HL-60 (cell line): ENCODE measurements at regions not wholly inside any gene's neighbourhood (a gene's known extent, or its start where the extent isn't known, plus 50 kb on each side); places are given as distances from the start of the nearest gene placed in this dataset.

ENCODE experiments used
- DNase-seq, 2 experiments: peaks; one replicate each; pipeline ENCODE4 v3.0.0-alpha.2; 2010 to 2020; ENCODE audit warnings: low read depth in 1 of 2, low spot score in 1 of 2
- H3K27ac ChIP-seq: fragments of 250-450 bp; sonication (Bioruptor Pico); replicated peaks from 2 replicates; pipeline ENCODE4 v1.5.1; 2020; ENCODE audit warnings: mild to moderate bottlenecking, moderate library complexity
- H3K27me3 ChIP-seq: fragments of 250-450 bp; sonication (Bioruptor Pico); 2 replicates; pipeline ENCODE4 v1.5.1; 2021; ENCODE audit warnings: mild to moderate bottlenecking, moderate library complexity; ENCODE audit not compliant: insufficient read depth, poor library complexity, severe bottlenecking
- H3K4me3 ChIP-seq: replicated peaks from 2 replicates; pipeline ENCODE4 v1.5.1; 2011; ENCODE audit warnings: mild to moderate bottlenecking, control low read depth, low read length; ENCODE audit not compliant: insufficient read depth
- GABPA ChIP-seq: IDR thresholded peaks from 2 replicates; pipeline ENCODE4 v1.6.1; 2012; ENCODE audit warnings: low read depth
- POLR2AphosphoS5 ChIP-seq: IDR thresholded peaks from 2 replicates; pipeline ENCODE4 v1.6.1; 2012; ENCODE audit warnings: low read depth
- REST ChIP-seq: IDR thresholded peaks from 2 replicates; pipeline ENCODE4 v1.6.1; 2012; ENCODE audit warnings: low read depth; ENCODE audit not compliant: insufficient replicate concordance
- SPI1 ChIP-seq: IDR thresholded peaks from 2 replicates; pipeline ENCODE4 v1.6.1; 2012; ENCODE audit warnings: low read depth, mild to moderate bottlenecking, borderline replicate concordance
- TF ChIP-seq, protein P1 (sequence below): IDR thresholded peaks from one replicate; pipeline ENCODE4 v1.5.1; 2011; ENCODE audit warnings: low read length, control low read depth, inconsistent platforms; ENCODE audit not compliant: insufficient read depth

DNA sequence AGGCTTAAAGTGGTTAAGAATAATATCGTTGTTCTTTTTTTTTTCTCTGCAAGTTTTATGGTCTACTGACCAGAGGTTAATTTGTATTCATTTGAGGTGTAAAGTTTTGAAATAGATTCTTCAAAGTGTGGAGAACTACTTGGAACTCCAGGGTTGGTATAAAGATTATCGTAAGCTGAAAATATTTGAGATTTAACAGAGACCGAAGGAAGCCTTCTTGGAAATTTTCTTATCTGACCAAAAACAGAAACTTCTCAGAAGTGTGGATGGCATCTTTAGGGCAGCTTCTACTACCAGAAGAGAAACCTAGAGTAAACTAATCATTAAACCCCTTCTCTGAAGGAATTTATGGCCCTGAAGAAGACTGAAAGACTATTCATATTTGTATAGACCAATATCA lies 206.8 kb upstream of the MON1B start:
- H3K27me3 ChIP-seq, result no peaks in the 10 kb centered on the region
- DNase-seq, result no peak
- H3K4me3 ChIP-seq, result no peak overlapping the region
- TF ChIP-seq REST, result no peak
- TF ChIP-seq POLR2AphosphoS5, result no peak
- no peak for TF ChIP-seq SPI1
- no peak for TF ChIP-seq GABPA
- H3K27ac ChIP-seq, result no peak overlapping the region

- no peak for TF ChIP-seq SPI1
- no peak for TF ChIP-seq GABPA
- no peak for TF ChIP-seq POLR2AphosphoS5
- TF ChIP-seq, protein P1, sequence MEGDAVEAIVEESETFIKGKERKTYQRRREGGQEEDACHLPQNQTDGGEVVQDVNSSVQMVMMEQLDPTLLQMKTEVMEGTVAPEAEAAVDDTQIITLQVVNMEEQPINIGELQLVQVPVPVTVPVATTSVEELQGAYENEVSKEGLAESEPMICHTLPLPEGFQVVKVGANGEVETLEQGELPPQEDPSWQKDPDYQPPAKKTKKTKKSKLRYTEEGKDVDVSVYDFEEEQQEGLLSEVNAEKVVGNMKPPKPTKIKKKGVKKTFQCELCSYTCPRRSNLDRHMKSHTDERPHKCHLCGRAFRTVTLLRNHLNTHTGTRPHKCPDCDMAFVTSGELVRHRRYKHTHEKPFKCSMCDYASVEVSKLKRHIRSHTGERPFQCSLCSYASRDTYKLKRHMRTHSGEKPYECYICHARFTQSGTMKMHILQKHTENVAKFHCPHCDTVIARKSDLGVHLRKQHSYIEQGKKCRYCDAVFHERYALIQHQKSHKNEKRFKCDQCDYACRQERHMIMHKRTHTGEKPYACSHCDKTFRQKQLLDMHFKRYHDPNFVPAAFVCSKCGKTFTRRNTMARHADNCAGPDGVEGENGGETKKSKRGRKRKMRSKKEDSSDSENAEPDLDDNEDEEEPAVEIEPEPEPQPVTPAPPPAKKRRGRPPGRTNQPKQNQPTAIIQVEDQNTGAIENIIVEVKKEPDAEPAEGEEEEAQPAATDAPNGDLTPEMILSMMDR, result no peak
- no peak for TF ChIP-seq REST
- no peak for DNase-seq
- Histone ChIP-seq H3K27ac (no peak overlapping the region), H3K4me3 (no peak overlapping the region), H3K27me3 (no peaks in the 10 kb centered on the region)
Observed at GRCh38 chr16:76985392-76986045, 205.5 kb upstream of the MON1B start.

GRCh38 chr16:76988526-76988925 lies 202.5 kb upstream of the MON1B start:
- Histone ChIP-seq H3K4me3 (no peak overlapping the region), H3K27ac (no peak overlapping the region), H3K27me3 (no peaks in the 10 kb centered on the region)
- DNase-seq, result no peak
- TF ChIP-seq POLR2AphosphoS5 (no peak), GABPA (no peak), REST (no peak), SPI1 (no peak)
- TF ChIP-seq, protein P1, result no peak
